Body of pancreas (tissue), 4 donors: ENCODE measurements at regions not wholly inside any gene's neighbourhood (a gene's known extent, or its start where the extent isn't known, plus 50 kb on each side); places are given as distances from the start of the nearest gene placed in this dataset.

Experiments used
- ATAC-seq: fragments of 150-250 bp; one replicate; pipeline ENCODE4 v1.9.1; 2016
- DNase-seq, 4 donors: peaks; one replicate each; pipeline ENCODE4 v3.0.0-alpha.2; 2019
- H3K27ac ChIP-seq, 4 donors: fragments of 200-600 bp; sonication (generic); 1 replicate in 3 of 4; 2 replicates in 1 of 4; pipeline versions ENCODE4 v1.5.1 to v1.6.1; 2016 to 2019; ENCODE audit warnings: mild to moderate bottlenecking in 1 of 4, mixed read lengths in 1 of 4, moderate library complexity in 1 of 4
- H3K27me3 ChIP-seq, 2 donors: fragments of 200-600 bp; sonication (generic); one replicate each; pipeline ENCODE4 v1.6.0; 2016; ENCODE audit warnings: mild to moderate bottlenecking in 1 of 2
- H3K36me3 ChIP-seq, 2 donors: fragments of 200-600 bp; sonication (generic); replicated peaks in 1 of 2; 2 replicates each; pipeline ENCODE4 v1.5.1; 2016; ENCODE audit warnings: low read depth in 2 of 2; ENCODE audit not compliant: insufficient read depth in 1 of 2
- H3K4me1 ChIP-seq: fragments of 200-600 bp; sonication (generic); one replicate; pipeline ENCODE4 v1.6.0; 2016
- H3K4me3 ChIP-seq, 2 donors: fragments of 200-600 bp; sonication (generic); 1 replicate in 1 of 2; 2 replicates in 1 of 2; pipeline ENCODE4 v1.5.1; 2016 to 2019
- H3K9me3 ChIP-seq, 3 donors: fragments of 200-600 bp; sonication (generic); 1 replicate in 2 of 3; 2 replicates in 1 of 3; pipeline ENCODE4 v1.5.1; 2016
- POLR2A ChIP-seq, 3 donors: fragments of 450-650 bp; IDR thresholded peaks; one replicate each; pipeline ENCODE4 v1.6.1; 2016; ENCODE audit warnings: antibody characterized with exemption in 3 of 3, mild to moderate bottlenecking in 2 of 3
- WGBS, 2 donors: methylation state at CpG; one replicate each; pipeline ENCODE4 v1.1.5; 2017; 5-methylcytosine and 5-hydroxymethylcytosine counted together
- intact Hi-C: fragments of 100-400 bp; cut with DNase I; formaldehyde crosslinking; loops from one replicate; pipeline ENCODE4 v1.15.1; 2023
- TF ChIP-seq, protein P1 (sequence below), 7 experiments: fragments of 450-650 bp in 4 of 7; fragments of 200-600 bp in 3 of 7; sonication (generic) in 3 of 7; IDR thresholded peaks; one replicate each; pipeline ENCODE4 v1.5.1; 2016 to 2019; ENCODE audit warnings: antibody characterized with exemption in 7 of 7

DNA sequence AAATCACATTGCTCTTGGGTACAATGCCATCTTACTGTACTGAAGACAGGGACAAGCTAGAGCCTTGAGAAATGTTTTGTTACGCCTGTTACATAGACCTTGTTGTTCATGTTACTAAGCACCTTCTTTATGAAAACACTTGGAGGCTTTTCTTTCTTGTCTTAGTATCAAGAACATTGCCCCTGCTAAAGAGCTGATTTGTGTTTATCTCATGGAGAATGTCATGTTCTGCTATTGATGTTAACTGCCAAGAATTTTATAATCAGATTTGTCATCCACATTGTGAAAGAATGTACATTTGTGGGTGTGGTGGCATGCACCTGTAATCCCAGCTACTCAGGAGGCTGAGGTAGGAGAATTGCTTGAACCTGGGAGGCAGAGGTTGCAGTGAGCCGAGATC, 431.3 kb upstream of the MDFIC2 start:
- Histone ChIP-seq H3K9me3 (no peaks in the 10 kb centered on the region), H3K36me3 (no peaks in the 10 kb centered on the region), H3K4me1 (no peaks in the 10 kb centered on the region), H3K27me3 (no peaks in the 10 kb centered on the region), H3K4me3 (no peak overlapping the region), H3K27ac (no peak overlapping the region)
- WGBS, 2 donors = 89 to 90% methylated on average over 2 of the region's 2 CpGs
- no peak for DNase-seq
- intact Hi-C loops = no loop called here
- ATAC-seq = no peak
- TF ChIP-seq, protein P1, sequence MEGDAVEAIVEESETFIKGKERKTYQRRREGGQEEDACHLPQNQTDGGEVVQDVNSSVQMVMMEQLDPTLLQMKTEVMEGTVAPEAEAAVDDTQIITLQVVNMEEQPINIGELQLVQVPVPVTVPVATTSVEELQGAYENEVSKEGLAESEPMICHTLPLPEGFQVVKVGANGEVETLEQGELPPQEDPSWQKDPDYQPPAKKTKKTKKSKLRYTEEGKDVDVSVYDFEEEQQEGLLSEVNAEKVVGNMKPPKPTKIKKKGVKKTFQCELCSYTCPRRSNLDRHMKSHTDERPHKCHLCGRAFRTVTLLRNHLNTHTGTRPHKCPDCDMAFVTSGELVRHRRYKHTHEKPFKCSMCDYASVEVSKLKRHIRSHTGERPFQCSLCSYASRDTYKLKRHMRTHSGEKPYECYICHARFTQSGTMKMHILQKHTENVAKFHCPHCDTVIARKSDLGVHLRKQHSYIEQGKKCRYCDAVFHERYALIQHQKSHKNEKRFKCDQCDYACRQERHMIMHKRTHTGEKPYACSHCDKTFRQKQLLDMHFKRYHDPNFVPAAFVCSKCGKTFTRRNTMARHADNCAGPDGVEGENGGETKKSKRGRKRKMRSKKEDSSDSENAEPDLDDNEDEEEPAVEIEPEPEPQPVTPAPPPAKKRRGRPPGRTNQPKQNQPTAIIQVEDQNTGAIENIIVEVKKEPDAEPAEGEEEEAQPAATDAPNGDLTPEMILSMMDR (IDR thresholded peaks at IDR 0.05) = no peak
- no peak for TF ChIP-seq POLR2A (IDR thresholded peaks at IDR 0.05)

DNA sequence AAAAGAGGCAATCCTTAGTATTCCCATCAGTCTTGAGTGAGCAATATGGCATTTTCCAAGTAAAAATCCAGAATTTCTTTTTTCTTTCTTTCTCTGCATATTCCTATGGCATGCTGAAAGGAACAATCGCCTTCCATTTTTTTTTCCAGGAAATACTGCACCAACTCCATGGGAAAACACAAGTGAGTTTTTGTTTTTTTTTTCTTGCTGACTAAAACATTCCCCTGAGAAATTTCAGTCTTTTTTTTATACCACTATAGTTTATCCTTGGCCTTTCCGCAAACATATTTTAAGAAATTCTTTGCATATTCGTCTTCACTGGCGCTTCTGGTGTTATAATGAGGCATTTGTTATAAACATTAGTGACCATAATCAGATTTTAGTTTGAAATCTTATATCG, 429.6 kb upstream of the MDFIC2 start:
- H3K4me1 ChIP-seq = no peaks in the 10 kb centered on the region
- no peaks in the 10 kb centered on the region for H3K36me3 ChIP-seq
- intact Hi-C loops = no loop called here
- no peak overlapping the region for H3K27ac ChIP-seq
- TF ChIP-seq, protein P1 (IDR thresholded peaks at IDR 0.05) = no peak
- no peak for TF ChIP-seq POLR2A (IDR thresholded peaks at IDR 0.05)
- H3K4me3 ChIP-seq = no peak overlapping the region
- no peaks in the 10 kb centered on the region for H3K27me3 ChIP-seq
- WGBS, 2 donors = 67 to 78% methylated on average over 5 of the region's 5 CpGs
- DNase-seq (no peak), ATAC-seq (no peak)
- no peaks in the 10 kb centered on the region for H3K9me3 ChIP-seq

DNA sequence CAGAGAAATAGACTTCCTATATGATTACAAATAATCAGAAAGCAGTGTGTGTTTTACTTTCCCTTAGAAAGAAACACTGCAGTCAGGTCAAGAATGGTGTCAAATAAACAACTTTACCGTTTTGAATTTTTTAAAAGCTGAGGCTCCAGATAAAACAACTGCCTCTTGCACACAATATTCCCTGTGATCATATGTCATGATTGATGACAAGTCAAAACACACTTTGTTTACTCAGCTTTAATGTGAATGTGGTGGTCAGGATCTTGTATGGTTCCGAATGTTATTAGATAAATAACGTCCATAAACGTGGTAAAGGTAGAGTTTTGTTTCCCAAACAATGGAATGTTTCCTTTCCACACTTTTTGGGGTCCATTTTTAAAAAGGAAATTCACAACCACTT, 428.4 kb upstream of the MDFIC2 start:
- no peaks in the 10 kb centered on the region for H3K27me3 ChIP-seq

DNA sequence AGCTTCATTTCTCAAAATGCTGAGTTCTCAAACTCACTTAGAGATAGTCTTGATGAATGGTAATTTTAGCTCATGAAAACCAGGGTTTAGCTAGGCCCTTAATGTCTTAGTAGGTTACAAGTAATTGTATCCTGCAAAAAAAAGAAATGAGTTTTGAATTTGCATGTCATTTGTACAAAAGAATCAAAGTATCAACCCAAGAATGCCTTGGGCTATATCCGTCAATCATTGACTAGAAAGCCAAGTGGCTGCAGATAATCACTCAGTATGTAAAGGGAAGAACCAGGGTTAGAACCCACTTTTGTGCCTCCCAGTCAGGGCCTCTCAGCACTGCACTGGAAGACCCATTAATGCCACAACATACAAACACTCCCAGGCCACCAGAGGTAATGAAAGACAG, 427.6 kb upstream of the MDFIC2 start:
- Histone ChIP-seq H3K27me3 (no peaks in the 10 kb centered on the region), H3K9me3 (no peaks in the 10 kb centered on the region), H3K27ac (no peak overlapping the region), H3K36me3 (no peaks in the 10 kb centered on the region), H3K4me3 (no peak overlapping the region), H3K4me1 (no peaks in the 10 kb centered on the region)
- intact Hi-C loops = no loop called here
- no peak for ATAC-seq
- DNase-seq = no peak
- 95 to 100% methylated on average over 1 of the region's 1 CpG for WGBS, 2 donors
- TF ChIP-seq, protein P1 (IDR thresholded peaks at IDR 0.05) = no peak
- TF ChIP-seq POLR2A (IDR thresholded peaks at IDR 0.05) = no peak

More for the DNA sequence above, 428.4 kb upstream of the MDFIC2 start:
- WGBS, 2 donors = 30 to 32% methylated on average over 4 of the region's 4 CpGs
- Histone ChIP-seq H3K9me3 (no peaks in the 10 kb centered on the region), H3K36me3 (no peaks in the 10 kb centered on the region), H3K27ac (no peak overlapping the region), H3K4me3 (no peak overlapping the region), H3K4me1 (no peaks in the 10 kb centered on the region)
- TF ChIP-seq, protein P1 (IDR thresholded peaks at IDR 0.05) = no peak
- TF ChIP-seq POLR2A (IDR thresholded peaks at IDR 0.05) = no peak
- no peak for ATAC-seq
- intact Hi-C loops = no loop called here
- DNase-seq = no peak

DNA sequence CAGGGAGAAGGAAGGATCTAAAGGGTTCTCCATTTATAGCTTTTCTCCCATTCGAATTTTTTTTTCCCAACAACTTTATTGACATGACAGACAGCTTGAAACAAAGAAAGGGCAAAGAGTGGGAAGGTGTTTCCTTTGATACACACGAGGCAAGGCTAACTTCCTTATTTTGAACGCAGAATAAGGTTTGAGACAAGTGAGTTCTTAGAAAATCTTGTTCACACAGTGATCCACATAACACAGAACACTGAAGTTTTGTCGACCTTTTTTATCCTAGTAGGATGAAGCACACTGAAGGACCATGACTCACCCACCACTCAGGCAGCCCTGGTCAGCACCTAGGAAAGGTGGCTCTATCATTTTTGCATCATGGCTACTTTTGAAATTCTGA, 425.8 kb upstream of the MDFIC2 start:
- Histone ChIP-seq H3K27me3 (no peaks in the 10 kb centered on the region), H3K27ac (no peak overlapping the region), H3K9me3 (no peaks in the 10 kb centered on the region), H3K36me3 (no peaks in the 10 kb centered on the region), H3K4me3 (no peak overlapping the region), H3K4me1 (no peaks in the 10 kb centered on the region)
- DNase-seq (no peak), ATAC-seq (no peak)
- TF ChIP-seq, protein P1 (IDR thresholded peaks at IDR 0.05) = no peak
- TF ChIP-seq POLR2A (IDR thresholded peaks at IDR 0.05) = no peak
- intact Hi-C loops = no loop called here
- whole genome bisulfite sequencing, 2 donors = 27 to 41% methylated on average over 4 of the region's 4 CpGs
